Cardiac fibroblast (primary cell): ENCODE measurements at regions not wholly inside any gene's neighbourhood (a gene's known extent, or its start where the extent isn't known, plus 50 kb on each side); places are given as distances from the start of the nearest gene placed in this dataset.

ENCODE experiments used
- DNase-seq, 2 donors: peaks; one replicate each; pipeline versions ENCODE4 v3.0.0 to v3.0.0-alpha.2; 2010; ENCODE audit warnings: low read depth in 2 of 2
- H3K4me3 ChIP-seq, 2 donors: replicated peaks in 1 of 2; 1 replicate in 1 of 2; 2 replicates in 1 of 2; pipeline ENCODE4 v1.5.1; 2011; ENCODE audit warnings: low read depth in 2 of 2, low read length in 2 of 2, mild to moderate bottlenecking in 2 of 2, moderate library complexity in 1 of 2
- TF ChIP-seq, protein P1 (sequence below): IDR thresholded peaks from one replicate; pipeline ENCODE4 v1.5.1; 2011; ENCODE audit warnings: low read depth, mild to moderate bottlenecking, low read length, inconsistent platforms

DNA sequence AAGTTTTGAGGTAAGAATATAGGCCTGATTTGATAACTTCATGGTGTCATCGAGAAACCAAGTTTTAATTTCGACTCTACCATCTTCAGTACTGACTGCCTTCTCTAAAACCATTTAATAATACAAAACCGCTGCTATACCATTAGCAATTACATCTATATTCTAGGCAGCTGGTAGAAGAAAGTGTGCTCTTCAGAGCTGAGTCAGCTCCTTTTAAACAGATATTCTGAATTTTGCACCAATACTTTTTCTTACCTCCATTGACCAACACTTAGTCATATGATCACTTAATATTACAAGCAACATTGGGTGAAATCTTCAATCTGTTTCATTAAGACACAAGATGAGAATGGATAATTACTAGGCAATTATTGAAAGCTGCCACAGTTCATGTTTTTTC is 1667.8 kb downstream of the PCDH9 start:
- DNase-seq: no peak
- no peak overlapping the region for H3K4me3 ChIP-seq
- TF ChIP-seq, protein P1, sequence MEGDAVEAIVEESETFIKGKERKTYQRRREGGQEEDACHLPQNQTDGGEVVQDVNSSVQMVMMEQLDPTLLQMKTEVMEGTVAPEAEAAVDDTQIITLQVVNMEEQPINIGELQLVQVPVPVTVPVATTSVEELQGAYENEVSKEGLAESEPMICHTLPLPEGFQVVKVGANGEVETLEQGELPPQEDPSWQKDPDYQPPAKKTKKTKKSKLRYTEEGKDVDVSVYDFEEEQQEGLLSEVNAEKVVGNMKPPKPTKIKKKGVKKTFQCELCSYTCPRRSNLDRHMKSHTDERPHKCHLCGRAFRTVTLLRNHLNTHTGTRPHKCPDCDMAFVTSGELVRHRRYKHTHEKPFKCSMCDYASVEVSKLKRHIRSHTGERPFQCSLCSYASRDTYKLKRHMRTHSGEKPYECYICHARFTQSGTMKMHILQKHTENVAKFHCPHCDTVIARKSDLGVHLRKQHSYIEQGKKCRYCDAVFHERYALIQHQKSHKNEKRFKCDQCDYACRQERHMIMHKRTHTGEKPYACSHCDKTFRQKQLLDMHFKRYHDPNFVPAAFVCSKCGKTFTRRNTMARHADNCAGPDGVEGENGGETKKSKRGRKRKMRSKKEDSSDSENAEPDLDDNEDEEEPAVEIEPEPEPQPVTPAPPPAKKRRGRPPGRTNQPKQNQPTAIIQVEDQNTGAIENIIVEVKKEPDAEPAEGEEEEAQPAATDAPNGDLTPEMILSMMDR: no peak

DNA sequence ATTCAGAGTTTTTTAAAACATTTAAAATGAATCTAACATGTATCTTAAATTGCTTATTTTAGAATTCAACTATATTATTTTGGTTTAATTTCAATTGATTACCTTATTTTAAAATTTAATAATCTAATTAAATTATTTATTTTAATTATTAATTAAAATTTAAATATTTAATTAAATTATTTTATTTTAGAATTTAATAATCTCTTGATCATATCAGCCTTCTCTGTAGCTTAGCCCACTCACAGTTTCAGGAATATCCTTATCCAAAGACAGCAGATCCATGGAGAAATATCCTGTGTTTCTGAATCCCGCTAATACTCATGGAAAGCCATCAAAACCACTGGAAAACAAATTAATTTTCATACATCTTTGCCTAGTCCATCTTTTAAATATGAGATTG is 1669.2 kb downstream of the PCDH9 start:
- TF ChIP-seq, protein P1: no peak
- H3K4me3 ChIP-seq: no peak overlapping the region
- no peak for DNase-seq

DNA sequence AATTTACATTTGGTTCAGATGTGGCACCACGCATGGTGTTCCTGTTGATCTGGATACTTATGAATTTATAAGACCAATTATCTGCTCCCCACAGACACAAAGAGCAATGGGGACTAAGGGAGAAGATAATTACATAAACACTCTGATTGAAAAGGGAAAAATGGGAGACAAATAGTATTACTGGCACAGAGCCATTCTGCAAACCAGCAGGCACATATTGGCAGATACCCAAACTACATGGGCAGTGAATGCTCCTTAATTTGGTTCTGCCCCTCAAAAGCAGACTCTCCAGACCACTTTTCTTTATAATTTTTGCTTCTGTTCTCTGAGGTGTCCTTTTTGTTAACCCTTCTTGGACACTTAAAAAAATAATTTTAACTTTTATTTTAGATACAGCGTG is 1674.2 kb downstream of the PCDH9 start:
- TF ChIP-seq, protein P1: no peak
- no peak for DNase-seq
- H3K4me3 ChIP-seq: no peak overlapping the region

DNA sequence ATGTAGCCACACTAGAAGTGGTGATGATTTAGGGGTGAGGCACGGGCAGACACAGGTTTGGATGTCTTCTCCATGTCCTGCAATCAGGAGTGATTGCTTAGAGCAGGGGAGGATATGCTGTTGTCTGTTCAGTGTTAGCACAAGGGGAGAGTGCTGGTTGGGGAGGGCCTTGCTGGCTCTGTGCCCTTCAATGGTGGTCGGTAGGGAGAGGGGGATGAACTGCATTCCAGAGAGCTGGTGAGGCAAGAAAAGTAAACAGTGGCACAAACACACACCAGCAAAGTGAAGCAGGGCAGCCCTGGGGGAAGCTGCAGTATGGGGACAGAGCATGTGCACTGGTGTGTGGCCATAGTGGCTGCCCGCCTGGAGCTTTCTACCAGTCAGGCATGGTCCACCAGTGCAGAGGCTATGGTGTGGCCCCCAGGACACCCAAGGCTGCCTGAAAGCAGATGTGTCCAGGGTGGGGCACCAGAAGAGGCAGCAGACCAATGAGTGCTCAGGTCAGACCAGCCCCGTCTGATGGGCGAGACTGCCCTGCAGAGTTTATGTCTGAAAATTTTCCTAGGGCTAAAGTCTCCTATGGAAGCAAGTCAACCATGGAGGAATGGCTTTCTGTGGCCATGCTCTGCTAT is 1676.9 kb downstream of the PCDH9 start:
- DNase-seq: no peak
- TF ChIP-seq, protein P1: no peak
- H3K4me3 ChIP-seq: no peak overlapping the region

DNA sequence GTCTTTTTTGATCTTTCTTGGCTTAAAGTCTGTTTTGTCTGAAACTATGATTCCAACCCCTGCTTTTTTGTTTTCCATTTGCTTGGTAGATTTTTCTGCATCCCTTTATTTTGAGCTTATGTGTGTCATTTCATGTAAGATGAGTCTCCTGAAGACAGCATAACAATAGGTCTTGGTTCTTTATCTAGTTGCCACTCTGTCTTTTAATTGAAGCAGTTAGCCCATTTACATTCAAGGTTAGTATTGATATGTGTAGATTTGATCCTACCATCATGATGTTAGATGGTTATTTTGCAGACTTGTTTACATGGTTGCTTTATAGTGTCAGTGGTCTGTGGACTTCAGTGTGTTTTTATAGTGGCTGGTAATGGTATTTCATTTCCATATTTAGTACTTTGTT is 1678.9 kb downstream of the PCDH9 start:
- DNase-seq: no peak
- no peak overlapping the region for H3K4me3 ChIP-seq
- TF ChIP-seq, protein P1: no peak

DNA sequence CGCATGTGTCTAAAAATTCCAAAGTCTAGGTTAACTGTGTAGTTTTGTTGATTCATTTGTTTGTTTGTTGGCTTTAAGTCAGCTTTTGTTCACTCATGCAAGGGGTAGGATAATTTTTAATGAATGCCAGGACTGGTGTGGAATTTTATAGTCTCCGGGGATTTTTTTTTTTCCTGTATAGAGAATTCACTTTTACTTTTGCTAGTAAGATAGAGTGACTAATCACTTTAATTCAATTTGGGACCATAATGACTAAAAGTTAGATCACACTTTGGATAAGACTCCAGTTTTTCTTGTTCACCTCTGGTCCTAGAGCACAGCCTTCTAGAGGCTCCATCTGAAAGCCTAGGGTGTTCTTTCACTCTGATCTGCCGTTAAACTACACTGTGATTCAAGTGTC is 1690.0 kb downstream of the PCDH9 start:
- TF ChIP-seq, protein P1: no peak
- DNase-seq: peak; percentile 4 to 5
- no peak overlapping the region for H3K4me3 ChIP-seq

DNA sequence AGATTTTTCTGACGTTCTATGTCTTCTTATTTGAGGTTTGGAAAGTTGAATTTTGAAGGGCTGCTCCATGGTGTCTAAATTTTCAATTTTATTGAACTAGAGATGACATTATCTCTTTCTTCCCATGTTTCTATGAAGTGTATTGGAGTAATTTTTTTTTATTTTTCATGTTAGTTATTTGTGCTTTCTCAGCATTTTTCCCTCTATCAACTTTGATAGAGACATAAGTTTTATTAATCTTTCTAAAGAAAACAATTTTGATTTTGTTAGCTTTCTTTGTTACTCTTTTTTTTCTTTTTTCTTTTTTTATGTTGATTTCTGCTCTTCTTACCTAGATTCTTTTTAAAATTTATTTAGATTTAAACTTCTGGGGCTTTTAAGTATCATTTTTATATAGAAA is 1694.8 kb downstream of the PCDH9 start:
- no peak overlapping the region for H3K4me3 ChIP-seq
- TF ChIP-seq, protein P1: no peak
- DNase-seq: no peak
